ENCODE measurements at regions not wholly inside any gene's neighbourhood (a gene's known extent, or its start where the extent isn't known, plus 50 kb on each side); places are given as distances from the start of the nearest gene placed in this dataset.

DNA sequence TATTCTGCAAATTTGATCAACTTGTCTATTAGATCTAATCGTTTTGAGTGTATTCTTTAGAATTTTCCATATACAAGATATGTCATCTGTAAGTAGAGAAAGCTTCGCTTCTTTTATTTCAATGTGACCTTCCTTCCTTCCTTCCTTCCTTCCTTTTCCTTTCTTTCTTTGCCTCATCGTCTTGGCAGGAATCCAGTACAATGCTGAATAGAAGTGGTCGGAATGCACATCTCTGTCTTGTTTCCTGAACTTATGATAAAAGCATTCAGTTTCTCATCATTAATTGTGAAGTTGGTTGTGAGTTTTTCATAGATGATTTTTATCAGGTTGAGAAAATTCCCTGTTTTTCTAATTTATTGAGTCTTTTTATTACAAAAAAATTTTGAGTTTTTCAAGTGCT lies 300.7 kb upstream of the ZNF32 start:
- TF ChIP-seq, protein P1, sequence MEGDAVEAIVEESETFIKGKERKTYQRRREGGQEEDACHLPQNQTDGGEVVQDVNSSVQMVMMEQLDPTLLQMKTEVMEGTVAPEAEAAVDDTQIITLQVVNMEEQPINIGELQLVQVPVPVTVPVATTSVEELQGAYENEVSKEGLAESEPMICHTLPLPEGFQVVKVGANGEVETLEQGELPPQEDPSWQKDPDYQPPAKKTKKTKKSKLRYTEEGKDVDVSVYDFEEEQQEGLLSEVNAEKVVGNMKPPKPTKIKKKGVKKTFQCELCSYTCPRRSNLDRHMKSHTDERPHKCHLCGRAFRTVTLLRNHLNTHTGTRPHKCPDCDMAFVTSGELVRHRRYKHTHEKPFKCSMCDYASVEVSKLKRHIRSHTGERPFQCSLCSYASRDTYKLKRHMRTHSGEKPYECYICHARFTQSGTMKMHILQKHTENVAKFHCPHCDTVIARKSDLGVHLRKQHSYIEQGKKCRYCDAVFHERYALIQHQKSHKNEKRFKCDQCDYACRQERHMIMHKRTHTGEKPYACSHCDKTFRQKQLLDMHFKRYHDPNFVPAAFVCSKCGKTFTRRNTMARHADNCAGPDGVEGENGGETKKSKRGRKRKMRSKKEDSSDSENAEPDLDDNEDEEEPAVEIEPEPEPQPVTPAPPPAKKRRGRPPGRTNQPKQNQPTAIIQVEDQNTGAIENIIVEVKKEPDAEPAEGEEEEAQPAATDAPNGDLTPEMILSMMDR (conservative IDR thresholded peaks at IDR 0.05 in 1 of 2, IDR thresholded peaks at IDR 0.05 in 1 of 2; ENCODE audit: extremely low read depth in 1 of 2, insufficient read depth in 1 of 2, low read depth in 1 of 2, low read length in 2 of 2), result no peak
- no peak for TF ChIP-seq EZH2 (IDR thresholded peaks at IDR 0.05; ENCODE audit: borderline replicate concordance, low read length)
